ENCODE measurements at regions not wholly inside any gene's neighbourhood (a gene's known extent, or its start where the extent isn't known, plus 50 kb on each side); places are given as distances from the start of the nearest gene placed in this dataset.

DNA sequence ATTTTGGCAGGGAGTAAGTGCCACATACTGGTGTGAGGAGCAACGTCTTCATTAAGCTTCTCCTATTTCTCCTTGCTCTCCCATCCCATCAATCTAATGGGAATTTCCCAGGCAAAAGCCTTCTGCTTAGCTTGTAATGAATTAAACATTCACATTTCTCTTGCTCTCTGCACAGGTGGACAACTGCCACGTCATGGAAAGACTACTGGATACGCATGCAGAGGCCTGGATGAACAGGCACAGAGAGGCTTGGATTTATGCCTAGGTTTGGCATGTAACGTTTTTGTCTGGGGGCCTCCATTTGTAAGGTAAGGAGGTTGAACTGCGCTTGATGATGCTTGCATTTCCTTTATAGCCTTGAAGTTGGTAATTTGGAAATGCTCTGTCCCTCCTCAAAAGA, 374.8 kb downstream of the KLF12 start:
- no peak overlapping the region for H3K4me3 ChIP-seq (ENCODE audit: low read depth in 2 of 2, low read length in 2 of 2)
- CTCF ChIA-PET: no interaction called here
- H3K9me3 ChIP-seq (ENCODE audit: control insufficient read depth, insufficient read depth, low read depth, low read length): no peaks in the 10 kb centered on the region
- ATAC-seq (no peak), DNase-seq (ENCODE audit: low read depth, low spot score) (no peak)
- intact Hi-C loops (cut with micrococcal nuclease; ENCODE audit: unreplicated experiment) (no loop called here), in situ Hi-C loops (cut with HindIII; ENCODE audit: low pct_unique_long_range_greater_than_20kb, low sequenced_read_pairs) (no loop called here)
- H3K27me3 ChIP-seq (ENCODE audit: control insufficient read depth, insufficient read depth, low read length): no peaks in the 10 kb centered on the region
- no TSS peak for BruUV-seq (replicated peaks)
- no peak for TF ChIP-seq POLR2AphosphoS5 (IDR thresholded peaks at IDR 0.05; ENCODE audit: low read depth, low read length)
- no peak for TF ChIP-seq REST (IDR thresholded peaks at IDR 0.05; ENCODE audit: insufficient read depth in 1 of 2, low read depth in 2 of 2, low read length in 1 of 2)
- no peak for TF ChIP-seq SIN3A (IDR thresholded peaks at IDR 0.05; ENCODE audit: borderline replicate concordance, insufficient read depth, low read depth, low read length)
- TF ChIP-seq, protein P1, sequence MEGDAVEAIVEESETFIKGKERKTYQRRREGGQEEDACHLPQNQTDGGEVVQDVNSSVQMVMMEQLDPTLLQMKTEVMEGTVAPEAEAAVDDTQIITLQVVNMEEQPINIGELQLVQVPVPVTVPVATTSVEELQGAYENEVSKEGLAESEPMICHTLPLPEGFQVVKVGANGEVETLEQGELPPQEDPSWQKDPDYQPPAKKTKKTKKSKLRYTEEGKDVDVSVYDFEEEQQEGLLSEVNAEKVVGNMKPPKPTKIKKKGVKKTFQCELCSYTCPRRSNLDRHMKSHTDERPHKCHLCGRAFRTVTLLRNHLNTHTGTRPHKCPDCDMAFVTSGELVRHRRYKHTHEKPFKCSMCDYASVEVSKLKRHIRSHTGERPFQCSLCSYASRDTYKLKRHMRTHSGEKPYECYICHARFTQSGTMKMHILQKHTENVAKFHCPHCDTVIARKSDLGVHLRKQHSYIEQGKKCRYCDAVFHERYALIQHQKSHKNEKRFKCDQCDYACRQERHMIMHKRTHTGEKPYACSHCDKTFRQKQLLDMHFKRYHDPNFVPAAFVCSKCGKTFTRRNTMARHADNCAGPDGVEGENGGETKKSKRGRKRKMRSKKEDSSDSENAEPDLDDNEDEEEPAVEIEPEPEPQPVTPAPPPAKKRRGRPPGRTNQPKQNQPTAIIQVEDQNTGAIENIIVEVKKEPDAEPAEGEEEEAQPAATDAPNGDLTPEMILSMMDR (IDR thresholded peaks at IDR 0.05): no peak
- TF ChIP-seq TCF7L2 (IDR thresholded peaks at IDR 0.05; ENCODE audit: low read depth, low read length): no peak
- POLR2A ChIA-PET: no interaction called here
- no peaks in the 10 kb centered on the region for H3K36me3 ChIP-seq (ENCODE audit: control insufficient read depth, insufficient read depth, low read length)
- no peaks in the 10 kb centered on the region for H3K4me1 ChIP-seq (ENCODE audit: control insufficient read depth, insufficient read depth, low read length)
- H3K27ac ChIP-seq (ENCODE audit: low read length): no peak overlapping the region

GRCh38 chr13:73757481-73758233, 376.5 kb downstream of the KLF12 start:
- in situ Hi-C loops (cut with HindIII; ENCODE audit: low pct_unique_long_range_greater_than_20kb, low sequenced_read_pairs) (no loop called here), intact Hi-C loops (cut with micrococcal nuclease; ENCODE audit: unreplicated experiment) (no loop called here)
- no peak for ATAC-seq
- no peak for DNase-seq (ENCODE audit: low read depth, low spot score)
- BruUV-seq (replicated peaks): no TSS peak
- Histone ChIP-seq H3K9me3 (ENCODE audit: control insufficient read depth, insufficient read depth, low read depth, low read length) (no peaks in the 10 kb centered on the region), H3K36me3 (ENCODE audit: control insufficient read depth, insufficient read depth, low read length) (no peaks in the 10 kb centered on the region), H3K27me3 (ENCODE audit: control insufficient read depth, insufficient read depth, low read length) (no peaks in the 10 kb centered on the region), H3K27ac (ENCODE audit: low read length) (no peak overlapping the region), H3K4me3 (ENCODE audit: low read depth in 2 of 2, low read length in 2 of 2) (no peak overlapping the region), H3K4me1 (ENCODE audit: control insufficient read depth, insufficient read depth, low read length) (no peaks in the 10 kb centered on the region)
- CTCF ChIA-PET: no interaction called here
- TF ChIP-seq POLR2AphosphoS5 (IDR thresholded peaks at IDR 0.05; ENCODE audit: low read depth, low read length): no peak
- TF ChIP-seq SIN3A (IDR thresholded peaks at IDR 0.05; ENCODE audit: borderline replicate concordance, insufficient read depth, low read depth, low read length): no peak
- TF ChIP-seq REST (IDR thresholded peaks at IDR 0.05; ENCODE audit: insufficient read depth in 1 of 2, low read depth in 2 of 2, low read length in 1 of 2): no peak
- no peak for TF ChIP-seq TCF7L2 (IDR thresholded peaks at IDR 0.05; ENCODE audit: low read depth, low read length)
- TF ChIP-seq, protein P1 (IDR thresholded peaks at IDR 0.05): no peak
- POLR2A ChIA-PET: no interaction called here
